HepG2 (cell line): ENCODE measurements at regions not wholly inside any gene's neighbourhood (a gene's known extent, or its start where the extent isn't known, plus 50 kb on each side); places are given as distances from the start of the nearest gene placed in this dataset.
A peak's percentile ranks its signal among the peaks of the same experiment; 100 is the strongest.

Source experiments
- ATAC-seq: fragments of 200-7000 bp; cut with Tn5 transposase; 3 replicates; pipeline ENCODE4 v1.9.1; 2020; ENCODE audit warnings: mild to moderate bottlenecking, moderate library complexity
- BruUV-seq: library from RNA; stranded (reverse); fragments of 400-500 nt; replicated peaks from 2 replicates; lab custom pipeline; 2021; lab: Mats Ljungman, UMichigan
- CTCF ChIA-PET: fragments of 300-600 bp; formaldehyde crosslinking; extraction: SDS; loops from one replicate; lab custom pipeline; 2021; ENCODE audit warnings: low total read pairs, inconsistent platforms, low intra/inter-chr PET ratio; lab: Yijun Ruan, JAX
- POLR2A ChIA-PET: fragments of 350-600 bp; sonication (Branson Sonifier 250); formaldehyde crosslinking; loops from one replicate; lab custom pipeline; 2020; ENCODE audit warnings: antibody characterized with exemption, inconsistent platforms; lab: Yijun Ruan, JAX
- DNase-seq: peaks from one replicate; pipeline ENCODE4 v3.0.0-alpha.2; 2015; ENCODE audit warnings: low spot score
- FAIRE-seq: peaks from 3 replicates; lab custom pipeline; 2011; peaks lifted over from hg19 to GRCh38; lab: Jason Lieb, UNC
- H2AFZ ChIP-seq: one replicate; pipeline ENCODE4 v1.6.1; 2011; ENCODE audit warnings: low read length, inconsistent platforms
- H3K27ac ChIP-seq: fragments of 300-600 bp; 3 replicates; pipeline ENCODE4 v1.8.0; 2011; ENCODE audit warnings: mixed run types, mild to moderate bottlenecking, mixed read lengths, low read length, inconsistent platforms; ENCODE audit not compliant: insufficient read depth; ENCODE audit errors: extremely low read length
- H3K27me3 ChIP-seq, 2 experiments: fragments of 200-600 bp in 1 of 2; 2 replicates in 1 of 2; 3 replicates in 1 of 2; pipeline versions ENCODE4 v1.6.0 to v1.8.0; 2011; ENCODE audit warnings: low read length in 2 of 2, mild to moderate bottlenecking in 2 of 2, moderate library complexity in 2 of 2, inconsistent platforms in 1 of 2; ENCODE audit not compliant: insufficient read depth in 2 of 2, control insufficient read depth in 1 of 2
- H3K36me3 ChIP-seq, 2 experiments: fragments of 200-600 bp in 1 of 2; replicated peaks in 1 of 2; 2 replicates in 1 of 2; 3 replicates in 1 of 2; pipeline versions ENCODE4 v1.5.1 to v1.8.0; 2011; ENCODE audit warnings: low read length in 2 of 2, inconsistent platforms in 1 of 2; ENCODE audit not compliant: insufficient read depth in 2 of 2, control insufficient read depth in 1 of 2
- H3K4me1 ChIP-seq: 2 replicates; pipeline ENCODE4 v1.5.1; 2012; ENCODE audit warnings: low read length, inconsistent platforms; ENCODE audit not compliant: insufficient read depth
- H3K4me2 ChIP-seq: 2 replicates; pipeline ENCODE4 v1.6.0; 2011; ENCODE audit warnings: low read depth, low read length, inconsistent platforms
- H3K4me3 ChIP-seq, 3 experiments: fragments of 200-600 bp in 1 of 3; sonication (generic), shearing (Covaris generic) in 1 of 3; replicated peaks in 1 of 3; 2 replicates each; pipeline ENCODE4 v1.5.1; 2011 to 2016; ENCODE audit warnings: low read length in 3 of 3, inconsistent platforms in 2 of 3, low read depth in 2 of 3, mild to moderate bottlenecking in 2 of 3, control low read depth in 1 of 3, mixed read lengths in 1 of 3; ENCODE audit not compliant: insufficient read depth in 1 of 3
- H3K79me2 ChIP-seq: one replicate; pipeline ENCODE4 v1.6.1; 2011; ENCODE audit warnings: low read length, inconsistent platforms; ENCODE audit not compliant: insufficient read depth
- H3K9ac ChIP-seq: 2 replicates; pipeline ENCODE4 v1.6.0; 2011; ENCODE audit warnings: mild to moderate bottlenecking, low read depth, low read length, inconsistent platforms; ENCODE audit not compliant: insufficient read depth
- H3K9me3 ChIP-seq: 2 replicates; pipeline ENCODE4 v1.5.1; 2012; ENCODE audit warnings: mild to moderate bottlenecking, low read length
- H4K20me1 ChIP-seq: 2 replicates; pipeline ENCODE4 v1.6.0; 2011; ENCODE audit warnings: inconsistent platforms, mild to moderate bottlenecking, low read length, moderate library complexity; ENCODE audit not compliant: insufficient read depth
- CHD2 ChIP-seq: IDR thresholded peaks from 2 replicates; pipeline ENCODE4 v1.6.1; 2011; ENCODE audit warnings: low read depth, low read length, improper control_type of control experiment
- EZH2 ChIP-seq: conservative IDR thresholded peaks from 2 replicates; pipeline ENCODE4 v1.6.1; 2012; ENCODE audit warnings: mild to moderate bottlenecking, low read depth, low read length, moderate library complexity
- GATAD2A ChIP-seq: IDR thresholded peaks from 2 replicates; pipeline ENCODE4 v1.6.1; 2016
- MEF2D ChIP-seq: sonication (generic); formaldehyde crosslinking; IDR thresholded peaks from 2 replicates; pipeline ENCODE4 v1.5.1; 2020; ENCODE audit warnings: mild to moderate bottlenecking, missing genetic modification reagents
- RBM22 ChIP-seq: fragments of 200-400 bp; formaldehyde crosslinking; optimal IDR thresholded peaks from 2 replicates; pipeline ENCODE3; 2017; ENCODE audit warnings: mild to moderate bottlenecking, low read length, moderate library complexity
- REXO4 ChIP-seq: sonication (generic); formaldehyde crosslinking; IDR thresholded peaks from 2 replicates; pipeline ENCODE4 v1.8.0; 2022; ENCODE audit warnings: missing genetic modification reagents, mild to moderate bottlenecking, borderline replicate concordance
- STAG1 ChIP-seq: sonication (generic); formaldehyde crosslinking; IDR thresholded peaks from 2 replicates; pipeline ENCODE4 v1.4.0; 2020; ENCODE audit warnings: missing genetic modification reagents
- THAP11 ChIP-seq: IDR thresholded peaks from 2 replicates; pipeline ENCODE4 v1.6.1; 2016; ENCODE audit warnings: missing biosample characterization, missing genetic modification reagents
- ZNF570 ChIP-seq: sonication (generic); formaldehyde crosslinking; IDR thresholded peaks from 2 replicates; pipeline ENCODE4 v1.4.0; 2020; ENCODE audit warnings: mild to moderate bottlenecking, missing genetic modification reagents, borderline replicate concordance
- WGBS: methylation state at CpG from one replicate; pipeline ENCODE4 v1.1.6; 2017; ENCODE audit warnings: low lambda C conversion rate; 5-methylcytosine and 5-hydroxymethylcytosine counted together
- in situ Hi-C: cut with HindIII; loops from 2 replicates; pipeline ENCODE4 v1.10.0; 2017; ENCODE audit warnings: low pct_unique_long_range_greater_than_20kb; ENCODE audit not compliant: extremely low pct_ligation_motif_present
- intact Hi-C: fragments of 100-400 bp; cut with micrococcal nuclease; formaldehyde crosslinking; loops from one replicate; pipeline ENCODE4 v1.10.0; 2022; ENCODE audit not compliant: unreplicated experiment
- TF ChIP-seq, protein P1 (sequence below): sonication (generic); formaldehyde crosslinking; IDR thresholded peaks from 2 replicates; pipeline ENCODE4 v1.4.0; 2020; ENCODE audit warnings: mild to moderate bottlenecking, missing genetic modification reagents
- TF ChIP-seq, protein P2 (sequence below): sonication (generic); formaldehyde crosslinking; IDR thresholded peaks from 2 replicates; pipeline ENCODE4 v1.5.0; 2020; ENCODE audit warnings: mild to moderate bottlenecking, missing genetic modification reagents, moderate library complexity

DNA sequence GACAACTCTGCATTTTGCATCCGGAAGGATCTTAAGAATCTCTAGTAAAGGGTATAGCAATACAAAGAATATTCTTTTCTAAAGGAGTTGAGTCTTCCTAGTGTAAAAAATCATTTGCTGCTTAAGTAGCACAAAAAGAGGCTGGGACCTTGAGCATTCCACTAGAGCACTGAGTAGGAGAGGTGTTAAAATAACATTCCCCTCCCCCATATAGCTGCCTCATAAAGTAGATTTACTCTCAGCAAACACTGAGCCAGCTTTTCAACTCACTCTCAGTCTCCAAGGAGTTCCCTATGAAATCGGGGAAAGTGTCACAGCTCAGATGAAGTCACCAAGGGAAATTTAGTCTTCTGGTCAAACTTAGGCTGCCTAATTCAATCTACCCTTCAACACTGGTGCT is 592.7 kb downstream of the ETNK1 start:
- ATAC-seq (no peak), FAIRE-seq (no peak), DNase-seq (no peak)
- H2AFZ ChIP-seq, result no peak overlapping the region
- ChIA-PET CTCF (no interaction called here), POLR2A (no interaction called here)
- H3K27me3 ChIP-seq, result no peaks in the 10 kb centered on the region
- no peak overlapping the region for H3K27ac ChIP-seq
- H3K36me3 ChIP-seq, result no peaks in the 10 kb centered on the region
- TF ChIP-seq CHD2 (no peak), EZH2 (no peak), THAP11 (CRISPR knock-in tag) (no peak), ZNF570 (CRISPR knock-in tag) (no peak), GATAD2A (CRISPR knock-in tag) (no peak), MEF2D (CRISPR knock-in tag) (no peak), RBM22 (no peak)
- TF ChIP-seq, protein P1, sequence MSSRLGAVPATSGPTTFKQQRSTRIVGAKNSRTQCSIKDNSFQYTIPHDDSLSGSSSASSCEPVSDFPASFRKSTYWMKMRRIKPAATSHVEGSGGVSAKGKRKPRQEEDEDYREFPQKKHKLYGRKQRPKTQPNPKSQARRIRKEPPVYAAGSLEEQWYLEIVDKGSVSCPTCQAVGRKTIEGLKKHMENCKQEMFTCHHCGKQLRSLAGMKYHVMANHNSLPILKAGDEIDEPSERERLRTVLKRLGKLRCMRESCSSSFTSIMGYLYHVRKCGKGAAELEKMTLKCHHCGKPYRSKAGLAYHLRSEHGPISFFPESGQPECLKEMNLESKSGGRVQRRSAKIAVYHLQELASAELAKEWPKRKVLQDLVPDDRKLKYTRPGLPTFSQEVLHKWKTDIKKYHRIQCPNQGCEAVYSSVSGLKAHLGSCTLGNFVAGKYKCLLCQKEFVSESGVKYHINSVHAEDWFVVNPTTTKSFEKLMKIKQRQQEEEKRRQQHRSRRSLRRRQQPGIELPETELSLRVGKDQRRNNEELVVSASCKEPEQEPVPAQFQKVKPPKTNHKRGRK, result no peak
- no peak overlapping the region for H3K9ac ChIP-seq
- 0% methylated on average over 2 of the region's 2 CpGs for WGBS
- in situ Hi-C loops (no loop called here), intact Hi-C loops (no loop called here)
- no peak overlapping the region for H3K4me2 ChIP-seq
- H4K20me1 ChIP-seq, result no peaks in the 10 kb centered on the region
- no peaks in the 10 kb centered on the region for H3K9me3 ChIP-seq
- H3K4me3 ChIP-seq, result no peak overlapping the region
- H3K79me2 ChIP-seq, result no peaks in the 10 kb centered on the region
- no TSS peak for BruUV-seq
- no peaks in the 10 kb centered on the region for H3K4me1 ChIP-seq

DNA sequence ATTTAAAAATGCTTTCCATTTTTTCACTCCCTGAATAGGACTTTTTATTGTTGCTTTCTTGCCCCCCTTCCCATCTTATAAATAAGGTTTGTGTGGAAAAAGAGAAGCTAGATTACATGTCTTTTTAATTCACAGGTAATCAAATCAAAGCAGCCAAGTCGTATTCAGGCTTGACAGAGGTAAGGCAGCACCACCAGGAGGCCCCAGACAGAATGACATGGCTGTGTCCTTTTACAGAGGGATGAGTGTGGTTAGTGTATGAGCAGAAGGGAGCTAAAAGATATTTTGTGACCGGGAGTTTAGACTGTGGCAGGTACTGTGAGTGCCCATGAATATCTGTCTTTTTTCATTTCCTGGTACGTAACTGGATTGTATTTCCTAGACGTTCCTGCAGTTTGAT is 596.1 kb downstream of the ETNK1 start:
- FAIRE-seq, result no peak
- Histone ChIP-seq H3K9me3 (no peaks in the 10 kb centered on the region), H3K27me3 (no peaks in the 10 kb centered on the region), H3K4me1 (no peaks in the 10 kb centered on the region), H3K27ac (no peak overlapping the region), H2AFZ (no peak overlapping the region), H3K79me2 (no peaks in the 10 kb centered on the region), H3K4me3 (no peak overlapping the region), H4K20me1 (no peaks in the 10 kb centered on the region), H3K36me3 (no peaks in the 10 kb centered on the region), H3K4me2 (no peak overlapping the region), H3K9ac (no peak overlapping the region)
- ChIA-PET CTCF (no interaction called here), POLR2A (no interaction called here)
- 15% methylated on average over 4 of the region's 4 CpGs for WGBS
- intact Hi-C loops (no loop called here), in situ Hi-C loops (no loop called here)
- DNase-seq, result no peak
- ATAC-seq, result peak; percentile 74
- BruUV-seq, result no TSS peak
- TF ChIP-seq, protein P2, sequence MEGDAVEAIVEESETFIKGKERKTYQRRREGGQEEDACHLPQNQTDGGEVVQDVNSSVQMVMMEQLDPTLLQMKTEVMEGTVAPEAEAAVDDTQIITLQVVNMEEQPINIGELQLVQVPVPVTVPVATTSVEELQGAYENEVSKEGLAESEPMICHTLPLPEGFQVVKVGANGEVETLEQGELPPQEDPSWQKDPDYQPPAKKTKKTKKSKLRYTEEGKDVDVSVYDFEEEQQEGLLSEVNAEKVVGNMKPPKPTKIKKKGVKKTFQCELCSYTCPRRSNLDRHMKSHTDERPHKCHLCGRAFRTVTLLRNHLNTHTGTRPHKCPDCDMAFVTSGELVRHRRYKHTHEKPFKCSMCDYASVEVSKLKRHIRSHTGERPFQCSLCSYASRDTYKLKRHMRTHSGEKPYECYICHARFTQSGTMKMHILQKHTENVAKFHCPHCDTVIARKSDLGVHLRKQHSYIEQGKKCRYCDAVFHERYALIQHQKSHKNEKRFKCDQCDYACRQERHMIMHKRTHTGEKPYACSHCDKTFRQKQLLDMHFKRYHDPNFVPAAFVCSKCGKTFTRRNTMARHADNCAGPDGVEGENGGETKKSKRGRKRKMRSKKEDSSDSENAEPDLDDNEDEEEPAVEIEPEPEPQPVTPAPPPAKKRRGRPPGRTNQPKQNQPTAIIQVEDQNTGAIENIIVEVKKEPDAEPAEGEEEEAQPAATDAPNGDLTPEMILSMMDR, result peak; percentile 18; the same call in 1 of the 2 replicates
- TF ChIP-seq REXO4 (no peak), STAG1 (CRISPR knock-in tag) (0 out of 2 replicates have a peak, but pooled peaks have one; percentile 7)
